A673 (cell line): ENCODE measurements at regions not wholly inside any gene's neighbourhood (a gene's known extent, or its start where the extent isn't known, plus 50 kb on each side); places are given as distances from the start of the nearest gene placed in this dataset.

Source experiments
- BruUV-seq: library from RNA; stranded (reverse); fragments of 400-500 nt; replicated peaks from 2 replicates; lab custom pipeline; 2021; lab: Mats Ljungman, UMichigan
- CTCF ChIA-PET: fragments of 300-600 bp; sonication (Branson Sonifier 250); formaldehyde crosslinking; loops from one replicate; lab custom pipeline; 2022; ENCODE audit warnings: antibody characterized with exemption; lab: Charles Lee
- POLR2A ChIA-PET: fragments of 300-600 bp; sonication (Branson Sonifier 250); formaldehyde crosslinking; loops from one replicate; lab custom pipeline; 2022; ENCODE audit warnings: antibody characterized with exemption; ENCODE audit not compliant: low non-redundant PET; lab: Charles Lee
- DNase-seq: peaks from one replicate; pipeline ENCODE4 v3.0.0-alpha.2; 2015; ENCODE audit warnings: low spot score
- H3K27ac ChIP-seq: fragments of 200-600 bp; sonication (generic); 2 replicates; pipeline ENCODE4 v1.5.1; 2016; ENCODE audit warnings: mixed run types, low read depth, mild to moderate bottlenecking, mixed read lengths, antibody characterized with exemption, low read length; ENCODE audit not compliant: poor library complexity, severe bottlenecking
- H3K27me3 ChIP-seq: fragments of 200-600 bp; sonication (generic); replicated peaks from 2 replicates; pipeline ENCODE4 v1.6.1; 2017; ENCODE audit warnings: mixed run types, low read depth, mild to moderate bottlenecking, mixed read lengths, antibody characterized with exemption, low read length; ENCODE audit not compliant: insufficient read depth, poor library complexity
- H3K36me3 ChIP-seq: fragments of 200-600 bp; sonication (generic); 2 replicates; pipeline ENCODE4 v1.6.1; 2016; ENCODE audit warnings: mixed run types, mild to moderate bottlenecking, mixed read lengths, antibody characterized with exemption, low read length; ENCODE audit not compliant: insufficient read depth, poor library complexity, severe bottlenecking
- H3K4me1 ChIP-seq: fragments of 200-600 bp; sonication (generic); 2 replicates; pipeline ENCODE4 v1.6.1; 2017; ENCODE audit warnings: mixed run types, mild to moderate bottlenecking, mixed read lengths, antibody characterized with exemption, low read length; ENCODE audit not compliant: insufficient read depth, poor library complexity, severe bottlenecking
- H3K4me3 ChIP-seq: fragments of 200-600 bp; sonication (generic); 2 replicates; pipeline ENCODE4 v1.5.1; 2016; ENCODE audit warnings: low read depth, mixed run types, mild to moderate bottlenecking, mixed read lengths, low read length; ENCODE audit not compliant: poor library complexity, severe bottlenecking
- H3K9me3 ChIP-seq: fragments of 200-600 bp; sonication (generic); 2 replicates; pipeline ENCODE4 v1.6.1; 2016; ENCODE audit warnings: mixed run types, low read depth, mild to moderate bottlenecking, mixed read lengths, antibody characterized with exemption, low read length; ENCODE audit not compliant: poor library complexity, severe bottlenecking
- EZH2 ChIP-seq: fragments of 200-600 bp; sonication (generic); IDR thresholded peaks from 2 replicates; pipeline ENCODE4 v1.6.1; 2017; ENCODE audit warnings: borderline replicate concordance, low read depth, mild to moderate bottlenecking, mixed read lengths, antibody characterized with exemption, low read length; ENCODE audit not compliant: poor library complexity, severe bottlenecking
- intact Hi-C: fragments of 100-400 bp; cut with micrococcal nuclease; formaldehyde crosslinking; loops from one replicate; pipeline ENCODE4 v1.10.0; 2022; ENCODE audit not compliant: unreplicated experiment
- TF ChIP-seq, protein P1 (sequence below): fragments of 300-800, 200-600 bp; sonication (generic); conservative IDR thresholded peaks from 2 replicates; pipeline ENCODE4 v1.5.1; 2017; ENCODE audit warnings: low read depth, mild to moderate bottlenecking, antibody characterized with exemption, low read length, moderate library complexity, mixed read lengths

GRCh38 chr13:44273216-44273615, 100.4 kb upstream of the SERP2 start:
- intact Hi-C loops: no loop called here
- Histone ChIP-seq H3K36me3 (no peaks in the 10 kb centered on the region), H3K4me1 (no peaks in the 10 kb centered on the region), H3K4me3 (no peak overlapping the region), H3K9me3 (no peaks in the 10 kb centered on the region), H3K27me3 (no peaks in the 10 kb centered on the region), H3K27ac (no peak overlapping the region)
- TF ChIP-seq, protein P1, sequence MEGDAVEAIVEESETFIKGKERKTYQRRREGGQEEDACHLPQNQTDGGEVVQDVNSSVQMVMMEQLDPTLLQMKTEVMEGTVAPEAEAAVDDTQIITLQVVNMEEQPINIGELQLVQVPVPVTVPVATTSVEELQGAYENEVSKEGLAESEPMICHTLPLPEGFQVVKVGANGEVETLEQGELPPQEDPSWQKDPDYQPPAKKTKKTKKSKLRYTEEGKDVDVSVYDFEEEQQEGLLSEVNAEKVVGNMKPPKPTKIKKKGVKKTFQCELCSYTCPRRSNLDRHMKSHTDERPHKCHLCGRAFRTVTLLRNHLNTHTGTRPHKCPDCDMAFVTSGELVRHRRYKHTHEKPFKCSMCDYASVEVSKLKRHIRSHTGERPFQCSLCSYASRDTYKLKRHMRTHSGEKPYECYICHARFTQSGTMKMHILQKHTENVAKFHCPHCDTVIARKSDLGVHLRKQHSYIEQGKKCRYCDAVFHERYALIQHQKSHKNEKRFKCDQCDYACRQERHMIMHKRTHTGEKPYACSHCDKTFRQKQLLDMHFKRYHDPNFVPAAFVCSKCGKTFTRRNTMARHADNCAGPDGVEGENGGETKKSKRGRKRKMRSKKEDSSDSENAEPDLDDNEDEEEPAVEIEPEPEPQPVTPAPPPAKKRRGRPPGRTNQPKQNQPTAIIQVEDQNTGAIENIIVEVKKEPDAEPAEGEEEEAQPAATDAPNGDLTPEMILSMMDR: no peak
- TF ChIP-seq EZH2: no peak
- DNase-seq: no peak
- ChIA-PET CTCF (interaction anchor here (0.7 kb wide), 1 partner anchor 420 kb away, joined by 9 read pairs; no protein-coding TSS in a partner anchor), POLR2A (no interaction called here)
- no TSS peak for BruUV-seq

DNA sequence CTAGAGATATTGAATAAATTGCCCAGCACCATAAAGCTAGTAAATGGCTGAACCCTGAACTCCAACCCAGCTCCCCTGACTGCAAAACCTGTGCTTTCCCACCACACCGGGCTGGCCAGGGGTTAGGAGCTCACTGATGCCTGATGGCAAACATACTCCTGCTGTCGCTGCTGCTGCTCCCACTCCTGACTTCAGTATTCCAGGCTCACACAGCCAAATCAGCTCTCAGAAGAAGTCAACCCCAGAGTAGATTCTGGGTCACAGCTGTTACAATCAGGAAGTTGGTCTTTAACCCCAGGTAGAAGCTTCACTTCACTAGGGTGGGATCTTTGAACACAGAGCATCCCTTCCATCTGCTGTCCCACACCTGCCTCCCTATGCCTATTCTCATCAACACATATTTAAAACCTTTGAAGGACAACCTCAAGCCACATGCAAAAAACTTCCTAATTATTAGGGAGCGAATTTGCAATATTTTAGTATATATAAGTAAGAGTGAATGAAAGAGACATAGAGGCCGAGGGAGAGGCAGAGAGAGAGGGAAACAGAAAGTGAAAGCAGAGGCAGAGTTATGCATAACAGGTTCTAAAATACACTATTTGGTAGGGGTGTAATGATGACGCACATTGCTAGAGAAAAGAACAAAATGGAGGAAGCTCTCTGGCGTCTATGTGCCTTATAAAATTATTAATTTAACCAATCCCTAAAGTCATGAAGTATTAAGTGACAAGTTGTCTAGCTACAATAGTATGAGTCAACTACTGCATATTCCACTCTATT, 99.4 kb upstream of the SERP2 start:
- no peak overlapping the region for H3K4me3 ChIP-seq
- no TSS peak for BruUV-seq
- TF ChIP-seq, protein P1: no peak
- no peak for TF ChIP-seq EZH2
- intact Hi-C loops: no loop called here
- no peaks in the 10 kb centered on the region for H3K27me3 ChIP-seq
- no peaks in the 10 kb centered on the region for H3K36me3 ChIP-seq
- ChIA-PET POLR2A (no interaction called here), CTCF (no interaction called here)
- no peaks in the 10 kb centered on the region for H3K9me3 ChIP-seq
- DNase-seq: no peak
- no peaks in the 10 kb centered on the region for H3K4me1 ChIP-seq
- no peak overlapping the region for H3K27ac ChIP-seq

DNA sequence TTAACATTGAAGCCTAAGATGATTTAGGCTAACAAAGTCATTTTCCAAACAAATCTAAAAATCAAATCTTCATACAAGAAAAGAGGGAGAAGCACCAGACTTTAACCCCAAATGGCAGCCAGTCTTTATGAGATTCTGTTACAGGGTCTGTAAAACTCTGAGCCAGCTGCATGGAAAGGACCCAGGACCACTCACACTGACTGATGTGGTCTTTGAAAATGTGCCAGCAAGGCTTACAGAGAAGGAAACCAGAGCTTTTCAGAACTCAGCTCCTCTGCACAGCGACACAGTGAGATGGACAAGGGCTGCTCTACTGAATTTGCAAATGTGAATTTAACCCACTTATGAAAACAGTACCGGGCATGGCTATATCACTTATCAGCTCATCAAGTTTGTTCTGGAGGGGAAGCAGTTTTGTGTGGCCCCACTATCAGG, 98.8 kb upstream of the SERP2 start:
- intact Hi-C loops: no loop called here
- Histone ChIP-seq H3K9me3 (no peaks in the 10 kb centered on the region), H3K36me3 (no peaks in the 10 kb centered on the region), H3K27me3 (no peaks in the 10 kb centered on the region), H3K27ac (no peak overlapping the region), H3K4me3 (no peak overlapping the region), H3K4me1 (no peaks in the 10 kb centered on the region)
- POLR2A ChIA-PET: no interaction called here
- no TSS peak for BruUV-seq
- CTCF ChIA-PET: no interaction called here
- no peak for DNase-seq
- TF ChIP-seq, protein P1: no peak
- no peak for TF ChIP-seq EZH2
